ENCODE measurements at regions not wholly inside any gene's neighbourhood (a gene's known extent, or its start where the extent isn't known, plus 50 kb on each side); places are given as distances from the start of the nearest gene placed in this dataset.

- DNase-seq (ENCODE audit: low spot score), result no peak
Measured at GRCh38 chrX:10393241-10393640, 227.1 kb downstream of the MID1 start.

GRCh38 chrX:10393899-10394298, 226.5 kb downstream of the MID1 start:
- DNase-seq (ENCODE audit: low spot score), result peak; percentile 84

- peak; percentile 42 for DNase-seq (ENCODE audit: low spot score)
Measured at GRCh38 chrX:10395179-10395578, 225.2 kb downstream of the MID1 start.
